DOHH2 (cell line): ENCODE measurements at regions not wholly inside any gene's neighbourhood (a gene's known extent, or its start where the extent isn't known, plus 50 kb on each side); places are given as distances from the start of the nearest gene placed in this dataset.
A peak's percentile ranks its signal among the peaks of the same experiment; 100 is the strongest.
"Not testable (repeated sequence)": the region's sequence is repeated elsewhere in the genome, so short reads cannot be mapped to it uniquely, and the experiment has no call there.

ENCODE experiments used
- H3F3A ChIP-seq: fragments of 200-600 bp; sonication (generic), shearing (Covaris generic); 2 replicates; pipeline ENCODE4 v1.6.0; 2016; ENCODE audit warnings: antibody characterized with exemption, mild to moderate bottlenecking; ENCODE audit not compliant: control insufficient read depth, insufficient read depth
- H3K27ac ChIP-seq: fragments of 200-600 bp; sonication (generic); 2 replicates; pipeline ENCODE4 v1.5.1; 2014; ENCODE audit warnings: low read depth, mild to moderate bottlenecking, low read length, moderate library complexity
- H3K27me3 ChIP-seq: fragments of 200-600 bp; sonication (generic); 2 replicates; pipeline ENCODE4 v1.6.1; 2014; ENCODE audit warnings: mild to moderate bottlenecking, low read length, mixed read lengths; ENCODE audit not compliant: control insufficient read depth
- H3K36me3 ChIP-seq: fragments of 200-600 bp; sonication (generic); 2 replicates; pipeline ENCODE4 v1.6.1; 2014; ENCODE audit warnings: mild to moderate bottlenecking, low read length, moderate library complexity, mixed read lengths; ENCODE audit not compliant: control insufficient read depth
- H3K4me1 ChIP-seq: fragments of 200-600 bp; sonication (generic); 2 replicates; pipeline ENCODE4 v1.6.1; 2014; ENCODE audit warnings: mild to moderate bottlenecking, low read length, mixed read lengths; ENCODE audit not compliant: control insufficient read depth
- H3K4me2 ChIP-seq: fragments of 200-600 bp; sonication (generic); 2 replicates; pipeline ENCODE4 v1.6.0; 2014; ENCODE audit warnings: mild to moderate bottlenecking, low read length, moderate library complexity
- H3K4me3 ChIP-seq: fragments of 200-600 bp; sonication (generic); 2 replicates; pipeline ENCODE4 v1.5.1; 2014; ENCODE audit warnings: mild to moderate bottlenecking, low read length, mixed read lengths
- H3K79me2 ChIP-seq: fragments of 200-600 bp; sonication (generic); 2 replicates; pipeline ENCODE4 v1.6.1; 2014; ENCODE audit warnings: mild to moderate bottlenecking, low read length, mixed read lengths; ENCODE audit not compliant: control insufficient read depth
- H3K9me2 ChIP-seq: fragments of 200-600 bp; sonication (generic); replicated peaks from 2 replicates; pipeline ENCODE4 v1.6.1; 2014; ENCODE audit warnings: mild to moderate bottlenecking, low read length, mixed read lengths; ENCODE audit not compliant: control insufficient read depth
- H3K9me3 ChIP-seq: fragments of 200-600 bp; sonication (generic); 2 replicates; pipeline ENCODE4 v1.6.1; 2014; ENCODE audit warnings: antibody characterized with exemption, low read length, mixed read lengths; ENCODE audit not compliant: control insufficient read depth, insufficient read depth
- H4K20me1 ChIP-seq: fragments of 200-600 bp; sonication (generic); 2 replicates; pipeline ENCODE4 v1.6.0; 2014; ENCODE audit warnings: low read depth, mild to moderate bottlenecking, antibody characterized with exemption, low read length, moderate library complexity; ENCODE audit not compliant: control insufficient read depth, insufficient read depth
- CTCF ChIP-seq: fragments of 200-600 bp; sonication (generic); IDR thresholded peaks from one replicate; pipeline ENCODE4 v1.5.1; 2014; ENCODE audit warnings: antibody characterized with exemption, mild to moderate bottlenecking, low read depth, low read length; ENCODE audit not compliant: poor library complexity, severe bottlenecking
- EZH2phosphoT487 ChIP-seq: fragments of 200-600 bp; sonication (generic); IDR thresholded peaks from 2 replicates; pipeline ENCODE4 v1.6.1; 2017; ENCODE audit warnings: borderline replicate concordance, mild to moderate bottlenecking, antibody characterized with exemption, low read length, moderate library complexity, mixed read lengths

GRCh38 chr10:46106410-46107255 is 60.6 kb upstream of the MSMB start:
- H3K9me2 ChIP-seq: no peaks in the 10 kb centered on the region
- H4K20me1 ChIP-seq: no peaks in the 10 kb centered on the region
- H3F3A ChIP-seq: no peaks in the 10 kb centered on the region
- H3K27me3 ChIP-seq: peaks cover 16% of the 10 kb centered on the region
- TF ChIP-seq EZH2phosphoT487 (no peak), CTCF (no peak)
- no peaks in the 10 kb centered on the region for H3K9me3 ChIP-seq
- H3K4me2 ChIP-seq: peak overlapping the region; percentile 61
- no peaks in the 10 kb centered on the region for H3K79me2 ChIP-seq
- no peaks in the 10 kb centered on the region for H3K36me3 ChIP-seq
- H3K27ac ChIP-seq: no peak overlapping the region
- peak overlapping the region; percentile 45 for H3K4me3 ChIP-seq
- peaks cover 3% of the 10 kb centered on the region; the same call in 1 of the 2 replicates for H3K4me1 ChIP-seq

GRCh38 chr10:46108158-46108499 is 62.1 kb upstream of the MSMB start:
- H3F3A ChIP-seq, H4K20me1 ChIP-seq, H3K4me1 ChIP-seq, H3K9me3 ChIP-seq, H3K36me3 ChIP-seq, H3K27ac ChIP-seq, H3K4me2 ChIP-seq, H3K4me3 ChIP-seq, H3K79me2 ChIP-seq, H3K9me2 ChIP-seq: not testable (repeated sequence)
- peaks cover 16% of the 10 kb centered on the region for H3K27me3 ChIP-seq

GRCh38 chr10:46154271-46154670 is 108.2 kb upstream of the MSMB start:
- not testable (repeated sequence) for H3K4me2 ChIP-seq, H3K4me1 ChIP-seq, H3K4me3 ChIP-seq, H4K20me1 ChIP-seq, H3K27me3 ChIP-seq, H3K36me3 ChIP-seq, H3K9me3 ChIP-seq, H3F3A ChIP-seq, H3K9me2 ChIP-seq, H3K79me2 ChIP-seq, H3K27ac ChIP-seq

GRCh38 chr10:46154683-46155082 is 108.6 kb upstream of the MSMB start:
- H4K20me1 ChIP-seq, H3K36me3 ChIP-seq, H3K4me1 ChIP-seq, H3F3A ChIP-seq, H3K27ac ChIP-seq, H3K79me2 ChIP-seq, H3K4me2 ChIP-seq, H3K4me3 ChIP-seq, H3K9me3 ChIP-seq, H3K9me2 ChIP-seq, H3K27me3 ChIP-seq: not testable (repeated sequence)

- H3K27me3 ChIP-seq, H3K4me3 ChIP-seq, H3K4me2 ChIP-seq, H3K9me2 ChIP-seq, H4K20me1 ChIP-seq, H3K4me1 ChIP-seq, H3K79me2 ChIP-seq, H3K9me3 ChIP-seq, H3K36me3 ChIP-seq, H3K27ac ChIP-seq, H3F3A ChIP-seq: not testable (repeated sequence)
These were observed 110.8 kb upstream of the MSMB start for GRCh38 chr10:46156866-46157265.
